ENCODE measurements at regions not wholly inside any gene's neighbourhood (a gene's known extent, or its start where the extent isn't known, plus 50 kb on each side); places are given as distances from the start of the nearest gene placed in this dataset.

- Histone ChIP-seq H3K36me3 (ENCODE audit: control insufficient read depth, insufficient read depth, low read length) (no peaks in the 10 kb centered on the region), H3K56ac (ENCODE audit: low read length) (no peak overlapping the region), H3K4me1 (ENCODE audit: control insufficient read depth, low read depth, low read length) (no peaks in the 10 kb centered on the region), H3K79me2 (ENCODE audit: control insufficient read depth, insufficient read depth, low read length) (no peaks in the 10 kb centered on the region), H3K27me3 (ENCODE audit: insufficient read depth, low read length, poor library complexity) (no peaks in the 10 kb centered on the region), H2BK5ac (ENCODE audit: low read length) (no peak overlapping the region), H3K18ac (ENCODE audit: low read length) (no peak overlapping the region), H4K8ac (ENCODE audit: low read depth, low read length) (no peak overlapping the region), H3K4me3 (ENCODE audit: low read length) (no peak overlapping the region), H3K27ac (ENCODE audit: low read depth, low read length) (no peak overlapping the region), H3K4ac (ENCODE audit: low read depth, low read length) (no peak overlapping the region), H3K23ac (ENCODE audit: low read length) (no peak overlapping the region), H3K79me1 (ENCODE audit: low read length) (no peaks in the 10 kb centered on the region), H3K4me2 (ENCODE audit: low read length) (no peak overlapping the region), H2BK15ac (replicated peaks; ENCODE audit: low read depth) (no peak overlapping the region), H4K5ac (ENCODE audit: low read length) (no peak overlapping the region), H2BK120ac (ENCODE audit: low read depth, low read length) (no peak overlapping the region), H3K9ac (ENCODE audit: low read length) (no peak overlapping the region), H2AK5ac (ENCODE audit: low read length) (no peak overlapping the region)
- no peak for DNase-seq
- WGBS (ENCODE audit: extremely low coverage, insufficient coverage, low lambda C conversion rate), result no CpG with 5 or more reads among the region's 4 CpGs
Observed at GRCh38 chr18:54696616-54697293, 105.7 kb downstream of the DYNAP start.

- Histone ChIP-seq H3K18ac (ENCODE audit: low read length) (no peak overlapping the region), H4K8ac (ENCODE audit: low read depth, low read length) (no peak overlapping the region), H2BK5ac (ENCODE audit: low read length) (no peak overlapping the region), H3K23ac (ENCODE audit: low read length) (no peak overlapping the region), H3K79me1 (ENCODE audit: low read length) (no peaks in the 10 kb centered on the region), H2BK15ac (replicated peaks; ENCODE audit: low read depth) (no peak overlapping the region), H3K9ac (ENCODE audit: low read length) (no peak overlapping the region), H3K4me1 (ENCODE audit: control insufficient read depth, low read depth, low read length) (no peaks in the 10 kb centered on the region), H3K36me3 (ENCODE audit: control insufficient read depth, insufficient read depth, low read length) (no peaks in the 10 kb centered on the region), H3K79me2 (ENCODE audit: control insufficient read depth, insufficient read depth, low read length) (no peaks in the 10 kb centered on the region), H3K27ac (ENCODE audit: low read depth, low read length) (no peak overlapping the region), H3K4me3 (ENCODE audit: low read length) (no peak overlapping the region), H2AK5ac (ENCODE audit: low read length) (no peak overlapping the region), H4K5ac (ENCODE audit: low read length) (no peak overlapping the region), H3K4ac (ENCODE audit: low read depth, low read length) (no peak overlapping the region), H3K4me2 (ENCODE audit: low read length) (no peak overlapping the region), H3K56ac (ENCODE audit: low read length) (no peak overlapping the region), H3K27me3 (ENCODE audit: insufficient read depth, low read length, poor library complexity) (no peaks in the 10 kb centered on the region), H2BK120ac (ENCODE audit: low read depth, low read length) (no peak overlapping the region)
- no peak for DNase-seq
- no CpG with 5 or more reads among the region's 1 CpG for WGBS (ENCODE audit: extremely low coverage, insufficient coverage, low lambda C conversion rate)
Observed at GRCh38 chr18:54700580-54700979, 109.5 kb downstream of the DYNAP start.

GRCh38 chr18:54702686-54703085 lies 111.6 kb downstream of the DYNAP start:
- Histone ChIP-seq H3K79me2 (ENCODE audit: control insufficient read depth, insufficient read depth, low read length) (no peaks in the 10 kb centered on the region), H3K56ac (ENCODE audit: low read length) (no peak overlapping the region), H2BK120ac (ENCODE audit: low read depth, low read length) (no peak overlapping the region), H3K23ac (ENCODE audit: low read length) (no peak overlapping the region), H3K36me3 (ENCODE audit: control insufficient read depth, insufficient read depth, low read length) (no peaks in the 10 kb centered on the region), H3K79me1 (ENCODE audit: low read length) (no peaks in the 10 kb centered on the region), H3K4ac (ENCODE audit: low read depth, low read length) (no peak overlapping the region), H2BK15ac (replicated peaks; ENCODE audit: low read depth) (no peak overlapping the region), H3K4me2 (ENCODE audit: low read length) (no peak overlapping the region), H3K18ac (ENCODE audit: low read length) (no peak overlapping the region), H3K4me1 (ENCODE audit: control insufficient read depth, low read depth, low read length) (no peaks in the 10 kb centered on the region), H2AK5ac (ENCODE audit: low read length) (no peak overlapping the region), H3K4me3 (ENCODE audit: low read length) (no peak overlapping the region), H3K27ac (ENCODE audit: low read depth, low read length) (no peak overlapping the region), H3K27me3 (ENCODE audit: insufficient read depth, low read length, poor library complexity) (no peaks in the 10 kb centered on the region), H2BK5ac (ENCODE audit: low read length) (no peak overlapping the region), H3K9ac (ENCODE audit: low read length) (no peak overlapping the region), H4K5ac (ENCODE audit: low read length) (no peak overlapping the region), H4K8ac (ENCODE audit: low read depth, low read length) (no peak overlapping the region)
- no CpG with 5 or more reads among the region's 1 CpG for WGBS (ENCODE audit: extremely low coverage, insufficient coverage, low lambda C conversion rate)
- DNase-seq, result no peak

- Histone ChIP-seq H3K23ac (ENCODE audit: low read length) (no peak overlapping the region), H3K4ac (ENCODE audit: low read depth, low read length) (no peak overlapping the region), H3K4me1 (ENCODE audit: control insufficient read depth, low read depth, low read length) (no peaks in the 10 kb centered on the region), H3K27ac (ENCODE audit: low read depth, low read length) (no peak overlapping the region), H2BK5ac (ENCODE audit: low read length) (no peak overlapping the region), H3K56ac (ENCODE audit: low read length) (no peak overlapping the region), H2BK120ac (ENCODE audit: low read depth, low read length) (no peak overlapping the region), H3K4me3 (ENCODE audit: low read length) (no peak overlapping the region), H3K79me2 (ENCODE audit: control insufficient read depth, insufficient read depth, low read length) (no peaks in the 10 kb centered on the region), H3K36me3 (ENCODE audit: control insufficient read depth, insufficient read depth, low read length) (no peaks in the 10 kb centered on the region), H3K27me3 (ENCODE audit: insufficient read depth, low read length, poor library complexity) (no peaks in the 10 kb centered on the region), H4K5ac (ENCODE audit: low read length) (no peak overlapping the region), H3K4me2 (ENCODE audit: low read length) (no peak overlapping the region), H3K18ac (ENCODE audit: low read length) (no peak overlapping the region), H2AK5ac (ENCODE audit: low read length) (no peak overlapping the region), H3K9ac (ENCODE audit: low read length) (no peak overlapping the region), H3K79me1 (ENCODE audit: low read length) (no peaks in the 10 kb centered on the region), H2BK15ac (replicated peaks; ENCODE audit: low read depth) (no peak overlapping the region), H4K8ac (ENCODE audit: low read depth, low read length) (no peak overlapping the region)
- no CpG with 5 or more reads among the region's 8 CpGs for WGBS (ENCODE audit: extremely low coverage, insufficient coverage, low lambda C conversion rate)
- no peak for DNase-seq
Observed at GRCh38 chr18:54710074-54710899, 118.0 kb upstream of the RAB27B start.

DNA sequence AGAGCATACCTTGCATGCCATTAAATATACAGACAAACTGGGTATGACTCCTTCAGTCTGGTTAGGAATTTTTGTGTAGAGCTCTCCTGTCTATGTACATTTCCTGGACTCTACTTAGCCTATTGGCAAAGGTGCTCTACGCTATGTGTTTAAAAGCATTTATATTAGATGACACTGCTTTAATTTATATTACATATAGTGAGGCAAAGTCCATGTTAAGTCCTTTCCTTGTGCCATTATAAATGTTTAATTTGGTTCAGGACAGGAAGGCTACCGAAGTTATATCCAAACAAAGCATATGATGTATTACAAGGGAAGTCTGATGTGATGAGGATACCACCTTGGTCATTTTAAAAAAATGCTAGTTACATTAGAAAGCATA lies 117.4 kb upstream of the RAB27B start:
- no peak overlapping the region for H3K4ac ChIP-seq (ENCODE audit: low read depth, low read length)
- H3K9ac ChIP-seq (ENCODE audit: low read length), result no peak overlapping the region
- no peak overlapping the region for H4K8ac ChIP-seq (ENCODE audit: low read depth, low read length)
- H3K18ac ChIP-seq (ENCODE audit: low read length), result no peak overlapping the region
- H3K27me3 ChIP-seq (ENCODE audit: insufficient read depth, low read length, poor library complexity), result no peaks in the 10 kb centered on the region
- DNase-seq, result no peak
- no peak overlapping the region for H3K23ac ChIP-seq (ENCODE audit: low read length)
- no peaks in the 10 kb centered on the region for H3K79me1 ChIP-seq (ENCODE audit: low read length)
- H2BK15ac ChIP-seq (replicated peaks; ENCODE audit: low read depth), result no peak overlapping the region
- H3K4me2 ChIP-seq (ENCODE audit: low read length), result no peak overlapping the region
- H3K36me3 ChIP-seq (ENCODE audit: control insufficient read depth, insufficient read depth, low read length), result no peaks in the 10 kb centered on the region
- WGBS (ENCODE audit: extremely low coverage, insufficient coverage, low lambda C conversion rate), result no CpG with 5 or more reads among the region's 2 CpGs
- no peak overlapping the region for H4K5ac ChIP-seq (ENCODE audit: low read length)
- no peak overlapping the region for H2AK5ac ChIP-seq (ENCODE audit: low read length)
- no peaks in the 10 kb centered on the region for H3K79me2 ChIP-seq (ENCODE audit: control insufficient read depth, insufficient read depth, low read length)
- no peak overlapping the region for H2BK120ac ChIP-seq (ENCODE audit: low read depth, low read length)
- no peak overlapping the region for H2BK5ac ChIP-seq (ENCODE audit: low read length)
- H3K27ac ChIP-seq (ENCODE audit: low read depth, low read length), result no peak overlapping the region
- no peaks in the 10 kb centered on the region for H3K4me1 ChIP-seq (ENCODE audit: control insufficient read depth, low read depth, low read length)
- no peak overlapping the region for H3K56ac ChIP-seq (ENCODE audit: low read length)
- no peak overlapping the region for H3K4me3 ChIP-seq (ENCODE audit: low read length)

Measured in mesendoderm (in vitro differentiated cells).